ENCODE measurements at regions not wholly inside any gene's neighbourhood (a gene's known extent, or its start where the extent isn't known, plus 50 kb on each side); places are given as distances from the start of the nearest gene placed in this dataset.

DNA sequence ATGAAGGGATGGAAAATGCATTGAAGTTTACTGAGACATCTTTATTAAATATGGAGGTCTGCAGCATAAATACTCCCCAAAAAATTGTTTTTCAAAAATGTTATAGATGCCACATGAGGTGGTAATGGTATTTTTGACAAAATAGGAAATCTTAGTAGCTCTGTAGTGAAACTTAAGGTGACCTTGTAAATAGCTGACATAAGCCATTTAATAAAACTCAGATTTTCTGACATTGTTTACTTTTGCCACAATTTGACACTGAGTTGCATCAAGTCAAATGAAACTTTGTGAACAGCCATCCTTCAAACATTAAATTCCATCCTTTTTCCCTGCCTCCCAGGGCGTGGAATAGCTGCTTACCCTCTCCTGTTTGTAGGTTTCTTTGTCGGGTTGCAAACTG, 953.1 kb downstream of the PCDH17 start:
- Histone ChIP-seq H2AFZ (ENCODE audit: low read depth, low read length) (no peak overlapping the region), H3K27ac (ENCODE audit: low read length) (no peak overlapping the region), H3K4me2 (ENCODE audit: low read length) (no peak overlapping the region), H3K9me3 (ENCODE audit: low read length) (no peaks in the 10 kb centered on the region), H3K36me3 (ENCODE audit: insufficient read depth, low read length) (no peaks in the 10 kb centered on the region), H3K9me2 (ENCODE audit: insufficient read depth, low read length) (no peaks in the 10 kb centered on the region), H4K20me1 (ENCODE audit: insufficient read depth) (no peaks in the 10 kb centered on the region), H3K79me2 (replicated peaks; ENCODE audit: insufficient read depth, low read length) (no peaks in the 10 kb centered on the region), H3K9ac (ENCODE audit: low read length) (no peak overlapping the region), H3K4me3 (ENCODE audit: low read length) (no peak overlapping the region), H3K27me3 (ENCODE audit: insufficient read depth, low read depth, low read length) (no peaks in the 10 kb centered on the region), H3F3A (ENCODE audit: insufficient read depth, low read length, poor library complexity, severe bottlenecking) (no peaks in the 10 kb centered on the region)
- no peak for TF ChIP-seq EP300 (conservative IDR thresholded peaks at IDR 0.05; ENCODE audit: poor library complexity, severe bottlenecking)
- TF ChIP-seq MXI1 (conservative IDR thresholded peaks at IDR 0.05; ENCODE audit: poor library complexity, severe bottlenecking): no peak
- TF ChIP-seq SMC3 (conservative IDR thresholded peaks at IDR 0.05; ENCODE audit: poor library complexity): no peak
- TF ChIP-seq POLR2AphosphoS5 (IDR thresholded peaks at IDR 0.05): no peak
- TF ChIP-seq, protein P1, sequence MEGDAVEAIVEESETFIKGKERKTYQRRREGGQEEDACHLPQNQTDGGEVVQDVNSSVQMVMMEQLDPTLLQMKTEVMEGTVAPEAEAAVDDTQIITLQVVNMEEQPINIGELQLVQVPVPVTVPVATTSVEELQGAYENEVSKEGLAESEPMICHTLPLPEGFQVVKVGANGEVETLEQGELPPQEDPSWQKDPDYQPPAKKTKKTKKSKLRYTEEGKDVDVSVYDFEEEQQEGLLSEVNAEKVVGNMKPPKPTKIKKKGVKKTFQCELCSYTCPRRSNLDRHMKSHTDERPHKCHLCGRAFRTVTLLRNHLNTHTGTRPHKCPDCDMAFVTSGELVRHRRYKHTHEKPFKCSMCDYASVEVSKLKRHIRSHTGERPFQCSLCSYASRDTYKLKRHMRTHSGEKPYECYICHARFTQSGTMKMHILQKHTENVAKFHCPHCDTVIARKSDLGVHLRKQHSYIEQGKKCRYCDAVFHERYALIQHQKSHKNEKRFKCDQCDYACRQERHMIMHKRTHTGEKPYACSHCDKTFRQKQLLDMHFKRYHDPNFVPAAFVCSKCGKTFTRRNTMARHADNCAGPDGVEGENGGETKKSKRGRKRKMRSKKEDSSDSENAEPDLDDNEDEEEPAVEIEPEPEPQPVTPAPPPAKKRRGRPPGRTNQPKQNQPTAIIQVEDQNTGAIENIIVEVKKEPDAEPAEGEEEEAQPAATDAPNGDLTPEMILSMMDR (IDR thresholded peaks at IDR 0.05; ENCODE audit: poor library complexity, severe bottlenecking): no peak
- TF ChIP-seq, protein P2, sequence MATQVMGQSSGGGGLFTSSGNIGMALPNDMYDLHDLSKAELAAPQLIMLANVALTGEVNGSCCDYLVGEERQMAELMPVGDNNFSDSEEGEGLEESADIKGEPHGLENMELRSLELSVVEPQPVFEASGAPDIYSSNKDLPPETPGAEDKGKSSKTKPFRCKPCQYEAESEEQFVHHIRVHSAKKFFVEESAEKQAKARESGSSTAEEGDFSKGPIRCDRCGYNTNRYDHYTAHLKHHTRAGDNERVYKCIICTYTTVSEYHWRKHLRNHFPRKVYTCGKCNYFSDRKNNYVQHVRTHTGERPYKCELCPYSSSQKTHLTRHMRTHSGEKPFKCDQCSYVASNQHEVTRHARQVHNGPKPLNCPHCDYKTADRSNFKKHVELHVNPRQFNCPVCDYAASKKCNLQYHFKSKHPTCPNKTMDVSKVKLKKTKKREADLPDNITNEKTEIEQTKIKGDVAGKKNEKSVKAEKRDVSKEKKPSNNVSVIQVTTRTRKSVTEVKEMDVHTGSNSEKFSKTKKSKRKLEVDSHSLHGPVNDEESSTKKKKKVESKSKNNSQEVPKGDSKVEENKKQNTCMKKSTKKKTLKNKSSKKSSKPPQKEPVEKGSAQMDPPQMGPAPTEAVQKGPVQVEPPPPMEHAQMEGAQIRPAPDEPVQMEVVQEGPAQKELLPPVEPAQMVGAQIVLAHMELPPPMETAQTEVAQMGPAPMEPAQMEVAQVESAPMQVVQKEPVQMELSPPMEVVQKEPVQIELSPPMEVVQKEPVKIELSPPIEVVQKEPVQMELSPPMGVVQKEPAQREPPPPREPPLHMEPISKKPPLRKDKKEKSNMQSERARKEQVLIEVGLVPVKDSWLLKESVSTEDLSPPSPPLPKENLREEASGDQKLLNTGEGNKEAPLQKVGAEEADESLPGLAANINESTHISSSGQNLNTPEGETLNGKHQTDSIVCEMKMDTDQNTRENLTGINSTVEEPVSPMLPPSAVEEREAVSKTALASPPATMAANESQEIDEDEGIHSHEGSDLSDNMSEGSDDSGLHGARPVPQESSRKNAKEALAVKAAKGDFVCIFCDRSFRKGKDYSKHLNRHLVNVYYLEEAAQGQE (IDR thresholded peaks at IDR 0.05; ENCODE audit: borderline replicate concordance): no peak
- no peak for TF ChIP-seq RAD21 (conservative IDR thresholded peaks at IDR 0.05)
- TF ChIP-seq TAF1 (IDR thresholded peaks at IDR 0.05; ENCODE audit: low read depth): no peak
- TF ChIP-seq EZH2 (IDR thresholded peaks at IDR 0.05; ENCODE audit: borderline replicate concordance, insufficient read depth, low read length, poor library complexity, severe bottlenecking): no peak

DNA sequence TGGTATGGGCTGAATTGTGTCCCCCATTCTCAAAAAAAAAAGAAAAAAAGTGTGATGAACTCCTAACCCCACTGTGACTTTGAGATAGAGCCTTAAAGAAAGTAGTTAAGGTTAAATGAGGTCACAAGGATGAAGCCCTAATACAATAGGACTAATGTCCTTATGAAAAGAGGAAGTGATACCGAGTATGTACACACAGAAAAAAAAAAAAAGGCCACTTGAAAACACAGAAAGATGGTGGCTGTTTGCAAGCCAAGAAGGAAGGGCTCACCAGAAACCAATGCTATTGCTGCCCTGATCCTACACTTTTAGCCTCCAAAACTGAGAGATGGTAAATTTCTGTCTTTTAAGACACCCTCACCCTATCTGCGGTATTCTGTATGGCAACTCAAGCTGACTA, 955.6 kb downstream of the PCDH17 start:
- Histone ChIP-seq H3K4me2 (ENCODE audit: low read length) (no peak overlapping the region), H3K27ac (ENCODE audit: low read length) (no peak overlapping the region), H3K27me3 (ENCODE audit: insufficient read depth, low read depth, low read length) (no peaks in the 10 kb centered on the region), H3K9ac (ENCODE audit: low read length) (no peak overlapping the region), H3K36me3 (ENCODE audit: insufficient read depth, low read length) (no peaks in the 10 kb centered on the region), H3K79me2 (replicated peaks; ENCODE audit: insufficient read depth, low read length) (no peaks in the 10 kb centered on the region), H4K20me1 (ENCODE audit: insufficient read depth) (no peaks in the 10 kb centered on the region), H3K9me2 (ENCODE audit: insufficient read depth, low read length) (no peaks in the 10 kb centered on the region), H2AFZ (ENCODE audit: low read depth, low read length) (no peak overlapping the region), H3K4me3 (ENCODE audit: low read length) (no peak overlapping the region), H3F3A (ENCODE audit: insufficient read depth, low read length, poor library complexity, severe bottlenecking) (no peaks in the 10 kb centered on the region), H3K9me3 (ENCODE audit: low read length) (no peaks in the 10 kb centered on the region)
- TF ChIP-seq SMC3 (conservative IDR thresholded peaks at IDR 0.05; ENCODE audit: poor library complexity): no peak
- no peak for TF ChIP-seq POLR2AphosphoS5 (IDR thresholded peaks at IDR 0.05)
- TF ChIP-seq, protein P1 (IDR thresholded peaks at IDR 0.05; ENCODE audit: poor library complexity, severe bottlenecking): no peak
- TF ChIP-seq RAD21 (conservative IDR thresholded peaks at IDR 0.05): no peak
- TF ChIP-seq MXI1 (conservative IDR thresholded peaks at IDR 0.05; ENCODE audit: poor library complexity, severe bottlenecking): no peak
- TF ChIP-seq, protein P2 (IDR thresholded peaks at IDR 0.05; ENCODE audit: borderline replicate concordance): no peak
- TF ChIP-seq EP300 (conservative IDR thresholded peaks at IDR 0.05; ENCODE audit: poor library complexity, severe bottlenecking): no peak
- TF ChIP-seq EZH2 (IDR thresholded peaks at IDR 0.05; ENCODE audit: borderline replicate concordance, insufficient read depth, low read length, poor library complexity, severe bottlenecking): no peak
- no peak for TF ChIP-seq TAF1 (IDR thresholded peaks at IDR 0.05; ENCODE audit: low read depth)
